ENCODE measurements at regions not wholly inside any gene's neighbourhood (a gene's known extent, or its start where the extent isn't known, plus 50 kb on each side); places are given as distances from the start of the nearest gene placed in this dataset.
"Not testable (repeated sequence)": the region's sequence is repeated elsewhere in the genome, so short reads cannot be mapped to it uniquely, and the experiment has no call there.

- TF ChIP-seq CTCF (IDR thresholded peaks at IDR 0.05; ENCODE audit: poor library complexity, severe bottlenecking): no peak
- ATAC-seq (ENCODE audit: low read depth) (no peak), DNase-seq (ENCODE audit: low spot score) (no peak)
- Histone ChIP-seq H3K4me1 (ENCODE audit: insufficient read depth, poor library complexity, severe bottlenecking) (no peaks in the 10 kb centered on the region), H3K36me3 (ENCODE audit: low read depth) (no peaks in the 10 kb centered on the region), H3K27me3 (ENCODE audit: insufficient read depth, poor library complexity, severe bottlenecking) (peaks cover 12% of the 10 kb centered on the region), H3K27ac (ENCODE audit: poor library complexity, severe bottlenecking) (no peak overlapping the region), H3K9me3 (ENCODE audit: severe bottlenecking) (no peaks in the 10 kb centered on the region), H3K4me3 (ENCODE audit: severe bottlenecking) (no peak overlapping the region)
These were observed 713.7 kb upstream of the PKDCC start for GRCh38 chr2:41334159-41334558.

- not testable (repeated sequence) for H3K4me1 ChIP-seq (ENCODE audit: insufficient read depth, poor library complexity, severe bottlenecking); H3K4me3 ChIP-seq (ENCODE audit: severe bottlenecking); H3K36me3 ChIP-seq (ENCODE audit: low read depth); H3K27ac ChIP-seq (ENCODE audit: poor library complexity, severe bottlenecking); ATAC-seq (ENCODE audit: low read depth); H3K9me3 ChIP-seq (ENCODE audit: severe bottlenecking); DNase-seq (ENCODE audit: low spot score)
- H3K27me3 ChIP-seq (ENCODE audit: insufficient read depth, poor library complexity, severe bottlenecking): peaks cover 12% of the 10 kb centered on the region
These were observed 712.2 kb upstream of the PKDCC start for GRCh38 chr2:41335573-41335972.

GRCh38 chr2:41337956-41338355 is 709.9 kb upstream of the PKDCC start:
- Histone ChIP-seq H3K4me1 (ENCODE audit: insufficient read depth, poor library complexity, severe bottlenecking) (no peaks in the 10 kb centered on the region), H3K27me3 (ENCODE audit: insufficient read depth, poor library complexity, severe bottlenecking) (peaks cover 6% of the 10 kb centered on the region), H3K27ac (ENCODE audit: poor library complexity, severe bottlenecking) (no peak overlapping the region), H3K4me3 (ENCODE audit: severe bottlenecking) (no peak overlapping the region), H3K9me3 (ENCODE audit: severe bottlenecking) (no peaks in the 10 kb centered on the region), H3K36me3 (ENCODE audit: low read depth) (no peaks in the 10 kb centered on the region)
- ATAC-seq (ENCODE audit: low read depth) (no peak), DNase-seq (ENCODE audit: low spot score) (no peak)
- no peak for TF ChIP-seq CTCF (IDR thresholded peaks at IDR 0.05; ENCODE audit: poor library complexity, severe bottlenecking)

GRCh38 chr2:41344529-41344928 is 703.3 kb upstream of the PKDCC start:
- Histone ChIP-seq H3K4me1 (ENCODE audit: insufficient read depth, poor library complexity, severe bottlenecking) (no peaks in the 10 kb centered on the region), H3K4me3 (ENCODE audit: severe bottlenecking) (no peak overlapping the region), H3K27me3 (ENCODE audit: insufficient read depth, poor library complexity, severe bottlenecking) (peaks cover 38% of the 10 kb centered on the region), H3K27ac (ENCODE audit: poor library complexity, severe bottlenecking) (no peak overlapping the region), H3K36me3 (ENCODE audit: low read depth) (no peaks in the 10 kb centered on the region), H3K9me3 (ENCODE audit: severe bottlenecking) (no peaks in the 10 kb centered on the region)
- TF ChIP-seq CTCF (IDR thresholded peaks at IDR 0.05; ENCODE audit: poor library complexity, severe bottlenecking): no peak
- no peak for ATAC-seq (ENCODE audit: low read depth)
- no peak for DNase-seq (ENCODE audit: low spot score)

GRCh38 chr2:41353060-41353459 is 694.8 kb upstream of the PKDCC start:
- Histone ChIP-seq H3K9me3 (ENCODE audit: severe bottlenecking) (no peaks in the 10 kb centered on the region), H3K27ac (ENCODE audit: poor library complexity, severe bottlenecking) (no peak overlapping the region), H3K27me3 (ENCODE audit: insufficient read depth, poor library complexity, severe bottlenecking) (peaks cover 41% of the 10 kb centered on the region), H3K4me1 (ENCODE audit: insufficient read depth, poor library complexity, severe bottlenecking) (no peaks in the 10 kb centered on the region), H3K36me3 (ENCODE audit: low read depth) (no peaks in the 10 kb centered on the region), H3K4me3 (ENCODE audit: severe bottlenecking) (no peak overlapping the region)
- no peak for TF ChIP-seq CTCF (IDR thresholded peaks at IDR 0.05; ENCODE audit: poor library complexity, severe bottlenecking)
- DNase-seq (ENCODE audit: low spot score) (no peak), ATAC-seq (ENCODE audit: low read depth) (no peak)

Data from RWPE2 (cell line).